GM12891 (cell line): ENCODE measurements at regions not wholly inside any gene's neighbourhood (a gene's known extent, or its start where the extent isn't known, plus 50 kb on each side); places are given as distances from the start of the nearest gene placed in this dataset.

Experiments
- POLR2A ChIP-seq: IDR thresholded peaks from 2 replicates; pipeline ENCODE4 v1.6.1; 2011; ENCODE audit warnings: low read depth, low read length, control low read depth
- POLR2AphosphoS5 ChIP-seq: IDR thresholded peaks from 2 replicates; pipeline ENCODE4 v1.6.1; 2011; ENCODE audit warnings: low read depth, low read length, control low read depth
- TAF1 ChIP-seq: IDR thresholded peaks from 2 replicates; pipeline ENCODE4 v1.6.1; 2011; ENCODE audit warnings: low read depth, low read length, control low read depth

GRCh38 chr16:24653725-24654124 lies 75.7 kb upstream of the TNRC6A start:
- no peak for TF ChIP-seq POLR2A
- no peak for TF ChIP-seq TAF1
- no peak for TF ChIP-seq POLR2AphosphoS5
